ENCODE measurements at regions not wholly inside any gene's neighbourhood (a gene's known extent, or its start where the extent isn't known, plus 50 kb on each side); places are given as distances from the start of the nearest gene placed in this dataset.

DNA sequence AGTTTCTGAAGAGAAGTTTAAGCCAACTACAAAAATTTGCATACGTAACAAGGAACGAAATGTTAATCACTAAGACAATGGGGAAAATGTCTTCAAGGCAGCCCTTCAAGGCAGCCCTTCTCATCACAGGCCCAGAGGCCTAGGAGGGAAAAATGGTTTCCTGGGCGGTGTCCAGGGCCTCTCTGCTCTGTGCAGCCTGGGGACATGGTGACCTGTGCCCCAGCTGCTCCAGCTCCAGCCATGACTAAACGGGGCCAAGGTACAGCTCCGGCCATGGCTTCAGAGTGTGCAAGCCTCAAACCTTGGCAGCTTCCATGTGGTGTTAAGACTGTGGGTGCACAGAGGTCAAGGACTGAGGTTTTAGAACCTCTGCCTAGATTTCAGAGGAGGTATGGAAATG, 325.1 kb downstream of the FRK start (continued):
- no peak for TF ChIP-seq HIVEP1 (CRISPR knock-in tag; IDR thresholded peaks at IDR 0.05)
- TF ChIP-seq ZNF124 (CRISPR knock-in tag; IDR thresholded peaks at IDR 0.05) = no peak
- TF ChIP-seq VEZF1 (CRISPR knock-in tag; IDR thresholded peaks at IDR 0.05) = no peak
- no peak for TF ChIP-seq FOXA1 (IDR thresholded peaks at IDR 0.05; ENCODE audit: borderline replicate concordance)
- TF ChIP-seq ETS2 (tag; IDR thresholded peaks at IDR 0.05; ENCODE audit: borderline replicate concordance, poor library complexity, severe bottlenecking) = no peak
- TF ChIP-seq SMAD2 (IDR thresholded peaks at IDR 0.05; ENCODE audit: low read depth, low read length) = no peak
- no peak for TF ChIP-seq ZSCAN29 (IDR thresholded peaks at IDR 0.05)
- TF ChIP-seq ZNF175 (CRISPR knock-in tag; IDR thresholded peaks at IDR 0.05; ENCODE audit: low read depth) = no peak
- TF ChIP-seq ARID1B (IDR thresholded peaks at IDR 0.05) = no peak
- no peak for TF ChIP-seq ZNF239 (CRISPR knock-in tag; IDR thresholded peaks at IDR 0.05)
- no peak for TF ChIP-seq RBFOX2 (IDR thresholded peaks at IDR 0.05; ENCODE audit: low read depth, low read length)

GRCh38 chr6:115733426-115733825, 327.3 kb downstream of the FRK start:
- Histone ChIP-seq H3K79me2 (ENCODE audit: control insufficient read depth, insufficient read depth, low read length) (no peaks in the 10 kb centered on the region), H3K4me3 (no peak overlapping the region), H3K27me3 (ENCODE audit: control insufficient read depth in 2 of 2, insufficient read depth in 2 of 2, low read length in 2 of 2) (no peaks in the 10 kb centered on the region), H3K36me3 (ENCODE audit: control insufficient read depth, insufficient read depth, low read length) (no peaks in the 10 kb centered on the region), H3K9me3 (replicated peaks; ENCODE audit: control insufficient read depth, insufficient read depth, low read depth, low read length) (no peaks in the 10 kb centered on the region; the same call in 1 of the 2 replicates), H2AFZ (ENCODE audit: low read depth, low read length) (no peak overlapping the region), H4K20me1 (replicated peaks; ENCODE audit: control insufficient read depth, insufficient read depth, low read length) (no peaks in the 10 kb centered on the region), H3K27ac (ENCODE audit: extremely low read depth, low read depth, low read length) (no peak overlapping the region), H3K4me1 (replicated peaks in 1 of 2; ENCODE audit: control insufficient read depth in 2 of 2, insufficient read depth in 2 of 2, low read length in 2 of 2) (no peaks in the 10 kb centered on the region), H3K9ac (ENCODE audit: insufficient read depth in 1 of 2, low read depth in 2 of 2, low read length in 2 of 2) (no peak overlapping the region), H3K4me2 (ENCODE audit: insufficient read depth, low read length) (no peak overlapping the region), H3K9me1 (ENCODE audit: control insufficient read depth, insufficient read depth, low read length) (no peaks in the 10 kb centered on the region)
- ChIA-PET POLR2A (no interaction called here), CTCF (ENCODE audit: low intra/inter-chr PET ratio) (no interaction called here)
- ATAC-seq (no peak), FAIRE-seq (no peak), DNase-seq (ENCODE audit: extremely low read depth in 1 of 4, low spot score in 3 of 4) (no peak)
- intact Hi-C loops (cut with micrococcal nuclease) (no loop called here), in situ Hi-C loops (cut with MboI) (no loop called here)
- no TSS peak for BruUV-seq (replicated peaks)
- TF ChIP-seq THAP7 (CRISPR knock-in tag; IDR thresholded peaks at IDR 0.05) (no peak), THRA (IDR thresholded peaks at IDR 0.05) (no peak), POLR2AphosphoS2 (IDR thresholded peaks at IDR 0.05; ENCODE audit: low read length) (no peak), ZNF436 (CRISPR knock-in tag; IDR thresholded peaks at IDR 0.05) (no peak)
- TF ChIP-seq, protein P1, sequence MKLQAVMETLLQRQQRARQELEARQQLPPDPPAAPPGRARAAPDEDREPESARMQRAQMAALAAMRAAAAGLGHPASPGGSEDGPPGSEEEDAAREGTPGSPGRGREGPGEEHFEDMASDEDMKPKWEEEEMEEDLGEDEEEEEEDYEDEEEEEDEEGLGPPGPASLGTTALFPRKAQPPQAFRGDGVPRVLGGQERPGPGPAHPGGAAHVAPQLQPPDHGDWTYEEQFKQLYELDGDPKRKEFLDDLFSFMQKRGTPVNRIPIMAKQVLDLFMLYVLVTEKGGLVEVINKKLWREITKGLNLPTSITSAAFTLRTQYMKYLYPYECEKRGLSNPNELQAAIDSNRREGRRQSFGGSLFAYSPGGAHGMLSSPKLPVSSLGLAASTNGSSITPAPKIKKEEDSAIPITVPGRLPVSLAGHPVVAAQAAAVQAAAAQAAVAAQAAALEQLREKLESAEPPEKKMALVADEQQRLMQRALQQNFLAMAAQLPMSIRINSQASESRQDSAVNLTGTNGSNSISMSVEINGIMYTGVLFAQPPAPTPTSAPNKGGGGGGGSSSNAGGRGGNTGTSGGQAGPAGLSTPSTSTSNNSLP (IDR thresholded peaks at IDR 0.05; ENCODE audit: borderline replicate concordance, low read depth, low read length) = no peak
- TF ChIP-seq, protein P2, sequence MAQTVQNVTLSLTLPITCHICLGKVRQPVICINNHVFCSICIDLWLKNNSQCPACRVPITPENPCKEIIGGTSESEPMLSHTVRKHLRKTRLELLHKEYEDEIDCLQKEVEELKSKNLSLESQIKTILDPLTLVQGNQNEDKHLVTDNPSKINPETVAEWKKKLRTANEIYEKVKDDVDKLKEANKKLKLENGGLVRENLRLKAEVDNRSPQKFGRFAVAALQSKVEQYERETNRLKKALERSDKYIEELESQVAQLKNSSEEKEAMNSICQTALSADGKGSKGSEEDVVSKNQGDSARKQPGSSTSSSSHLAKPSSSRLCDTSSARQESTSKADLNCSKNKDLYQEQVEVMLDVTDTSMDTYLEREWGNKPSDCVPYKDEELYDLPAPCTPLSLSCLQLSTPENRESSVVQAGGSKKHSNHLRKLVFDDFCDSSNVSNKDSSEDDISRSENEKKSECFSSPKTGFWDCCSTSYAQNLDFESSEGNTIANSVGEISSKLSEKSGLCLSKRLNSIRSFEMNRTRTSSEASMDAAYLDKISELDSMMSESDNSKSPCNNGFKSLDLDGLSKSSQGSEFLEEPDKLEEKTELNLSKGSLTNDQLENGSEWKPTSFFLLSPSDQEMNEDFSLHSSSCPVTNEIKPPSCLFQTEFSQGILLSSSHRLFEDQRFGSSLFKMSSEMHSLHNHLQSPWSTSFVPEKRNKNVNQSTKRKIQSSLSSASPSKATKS (CRISPR knock-in tag; IDR thresholded peaks at IDR 0.05) = no peak

Data from K562 (cell line).